EH (cell line): ENCODE measurements at regions not wholly inside any gene's neighbourhood (a gene's known extent, or its start where the extent isn't known, plus 50 kb on each side); places are given as distances from the start of the nearest gene placed in this dataset.
"Not testable (repeated sequence)": the region's sequence is repeated elsewhere in the genome, so short reads cannot be mapped to it uniquely, and the experiment has no call there.

Source experiments
- DNase-seq: peaks from one replicate; pipeline ENCODE4 v3.0.0-alpha.2; 2015; ENCODE audit warnings: low read depth

GRCh38 chr14:105760691-105761344 lies 234.4 kb downstream of the TMEM121 start:
- DNase-seq = no peak

- not testable (repeated sequence) for DNase-seq
Observed at GRCh38 chr14:105761345-105761740, 235.0 kb downstream of the TMEM121 start.

GRCh38 chr14:105761842-105762241 lies 235.5 kb downstream of the TMEM121 start:
- no peak for DNase-seq

- not testable (repeated sequence) for DNase-seq
Observed at GRCh38 chr14:105762262-105762661, 235.9 kb downstream of the TMEM121 start.

- not testable (repeated sequence) for DNase-seq
Observed at GRCh38 chr14:105764254-105764901, 238.0 kb downstream of the TMEM121 start.

- not testable (repeated sequence) for DNase-seq
Observed at GRCh38 chr14:105765072-105765825, 238.9 kb downstream of the TMEM121 start.

GRCh38 chr14:105765893-105766614 lies 239.7 kb downstream of the TMEM121 start:
- DNase-seq = no peak

GRCh38 chr14:105767315-105767714 lies 240.9 kb downstream of the TMEM121 start:
- no peak for DNase-seq

GRCh38 chr14:105768039-105768438 lies 241.7 kb downstream of the TMEM121 start:
- not testable (repeated sequence) for DNase-seq

GRCh38 chr14:105769061-105769730 lies 242.8 kb downstream of the TMEM121 start:
- not testable (repeated sequence) for DNase-seq

GRCh38 chr14:105770619-105771216 lies 244.3 kb downstream of the TMEM121 start:
- not testable (repeated sequence) for DNase-seq

GRCh38 chr14:105771261-105772226 lies 245.2 kb downstream of the TMEM121 start:
- not testable (repeated sequence) for DNase-seq

GRCh38 chr14:105772710-105773250 lies 246.4 kb downstream of the TMEM121 start:
- DNase-seq = not testable (repeated sequence)

- DNase-seq = no peak
Observed at GRCh38 chr14:105773584-105773983, 247.2 kb downstream of the TMEM121 start.

GRCh38 chr14:105774001-105774400 lies 247.6 kb downstream of the TMEM121 start:
- no peak for DNase-seq

GRCh38 chr14:105774585-105775348 lies 248.4 kb downstream of the TMEM121 start:
- DNase-seq = not testable (repeated sequence)

- not testable (repeated sequence) for DNase-seq
Observed at GRCh38 chr14:105775349-105775923, 249.1 kb downstream of the TMEM121 start.

GRCh38 chr14:105776112-105776511 lies 249.7 kb downstream of the TMEM121 start:
- DNase-seq = not testable (repeated sequence)

- no peak for DNase-seq
Observed at GRCh38 chr14:105776924-105777323, 250.5 kb downstream of the TMEM121 start.
